Stimulated activated CD4-positive, alpha-beta T cell treated with anti-CD3 and anti-CD28 coated beads, TNF-alpha, amount 100 ng/mL, for 1 hour (primary cell): ENCODE measurements at regions not wholly inside any gene's neighbourhood (a gene's known extent, or its start where the extent isn't known, plus 50 kb on each side); places are given as distances from the start of the nearest gene placed in this dataset.
"Not testable (repeated sequence)": the region's sequence is repeated elsewhere in the genome, so short reads cannot be mapped to it uniquely, and the experiment has no call there.

Experiments
- DNase-seq, 3 donors: peaks; one replicate each; pipeline ENCODE4 v3.0.0-alpha.2; 2020; ENCODE audit warnings: low read depth in 3 of 3, low spot score in 1 of 3

GRCh38 chr22:27239520-27239919 lies 562.0 kb downstream of the MN1 start:
- no peak for DNase-seq

- no peak for DNase-seq
Measured at GRCh38 chr22:27240298-27241075, 561.1 kb downstream of the MN1 start.

GRCh38 chr22:27241430-27242321 lies 559.9 kb downstream of the MN1 start:
- no peak for DNase-seq

GRCh38 chr22:27242474-27242873 lies 559.1 kb downstream of the MN1 start:
- no peak for DNase-seq

GRCh38 chr22:27242917-27243589 lies 558.5 kb downstream of the MN1 start:
- DNase-seq = no peak

GRCh38 chr22:27244328-27244727 lies 557.2 kb downstream of the MN1 start:
- DNase-seq = no peak

GRCh38 chr22:27245056-27245455 lies 556.5 kb downstream of the MN1 start:
- DNase-seq = no peak

- DNase-seq = no peak
Measured at GRCh38 chr22:27246558-27246957, 555.0 kb downstream of the MN1 start.

- DNase-seq = no peak
Measured at GRCh38 chr22:27247701-27248434, 553.7 kb downstream of the MN1 start.

- no peak for DNase-seq
Measured at GRCh38 chr22:27250418-27250817, 551.1 kb downstream of the MN1 start.

GRCh38 chr22:27250886-27251285 lies 550.7 kb downstream of the MN1 start:
- DNase-seq = no peak

- no peak for DNase-seq
Measured at GRCh38 chr22:27251563-27251962, 550.0 kb downstream of the MN1 start.

GRCh38 chr22:27252282-27253049 lies 549.1 kb downstream of the MN1 start:
- no peak for DNase-seq

GRCh38 chr22:27253108-27253902 lies 548.3 kb downstream of the MN1 start:
- DNase-seq = no peak

GRCh38 chr22:27254063-27254462 lies 547.5 kb downstream of the MN1 start:
- not testable (repeated sequence) for DNase-seq

GRCh38 chr22:27255580-27255979 lies 546.0 kb downstream of the MN1 start:
- no peak for DNase-seq

GRCh38 chr22:27257987-27258386 lies 543.6 kb downstream of the MN1 start:
- DNase-seq = no peak

GRCh38 chr22:27258616-27259172 lies 542.9 kb downstream of the MN1 start:
- no peak for DNase-seq

GRCh38 chr22:27259433-27259832 lies 542.1 kb downstream of the MN1 start:
- DNase-seq = no peak
